ENCODE measurements at regions not wholly inside any gene's neighbourhood (a gene's known extent, or its start where the extent isn't known, plus 50 kb on each side); places are given as distances from the start of the nearest gene placed in this dataset.

DNA sequence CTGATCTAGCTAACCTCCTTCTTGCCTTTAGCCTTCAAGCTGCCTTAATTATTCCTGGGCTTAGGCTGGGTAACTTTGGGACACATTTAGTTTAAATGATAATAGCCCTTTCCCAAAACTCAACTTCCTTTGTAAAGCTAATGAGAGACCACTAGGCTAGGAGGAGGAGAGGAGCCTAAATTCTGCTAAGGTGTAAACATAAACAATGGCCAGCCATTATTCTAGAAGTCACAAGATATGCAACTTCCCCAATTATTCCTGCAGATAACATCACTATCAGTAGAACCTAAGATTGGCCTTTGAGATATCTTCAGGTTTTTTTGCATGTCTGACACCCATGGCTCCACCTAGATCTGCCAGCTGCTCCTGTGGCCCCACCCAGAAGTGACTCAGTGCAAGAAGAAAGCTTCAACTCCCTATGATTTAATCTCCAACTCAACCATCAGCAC is 131.2 kb upstream of the FAM20A start:
- no peak for TF ChIP-seq CTCF (IDR thresholded peaks at IDR 0.05; ENCODE audit: low read depth, low read length, missing control alignments)
- no peak for DNase-seq (ENCODE audit: extremely low read depth, low read depth)
- no peak overlapping the region for H3K4me3 ChIP-seq (replicated peaks; ENCODE audit: low read depth, low read length)

- TF ChIP-seq CTCF (IDR thresholded peaks at IDR 0.05; ENCODE audit: low read depth, low read length, missing control alignments): no peak
- no peak overlapping the region for H3K4me3 ChIP-seq (replicated peaks; ENCODE audit: low read depth, low read length)
- DNase-seq (ENCODE audit: extremely low read depth, low read depth): no peak
Observed at GRCh38 chr17:68731465-68731864, 130.3 kb upstream of the FAM20A start.

DNA sequence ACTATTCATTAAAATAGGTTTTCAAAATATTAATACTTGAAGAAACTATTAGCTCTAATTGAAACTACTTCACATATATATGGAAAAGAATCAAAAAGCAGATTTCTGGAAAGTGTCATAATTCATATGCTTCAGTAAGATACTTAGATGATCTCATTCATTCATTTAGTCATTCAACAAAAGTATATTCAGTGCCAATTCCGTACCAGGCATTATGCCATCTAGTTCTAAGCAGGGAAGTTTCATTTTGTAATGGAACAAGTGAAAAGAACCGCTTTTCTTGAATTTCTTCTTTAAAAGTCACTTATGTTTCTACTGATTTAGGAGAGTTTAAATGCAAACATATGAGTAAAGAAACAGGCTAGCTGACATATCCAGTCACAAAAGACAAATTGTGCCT is 118.3 kb upstream of the FAM20A start:
- no peak overlapping the region for H3K4me3 ChIP-seq (replicated peaks; ENCODE audit: low read depth, low read length)
- no peak for DNase-seq (ENCODE audit: extremely low read depth, low read depth)
- no peak for TF ChIP-seq CTCF (IDR thresholded peaks at IDR 0.05; ENCODE audit: low read depth, low read length, missing control alignments)

- no peak for TF ChIP-seq CTCF (IDR thresholded peaks at IDR 0.05; ENCODE audit: low read depth, low read length, missing control alignments)
- DNase-seq (ENCODE audit: extremely low read depth, low read depth): no peak
- no peak overlapping the region for H3K4me3 ChIP-seq (replicated peaks; ENCODE audit: low read depth, low read length)
Observed at GRCh38 chr17:68718926-68719325, 117.8 kb upstream of the FAM20A start.

- no peak for TF ChIP-seq CTCF (IDR thresholded peaks at IDR 0.05; ENCODE audit: low read depth, low read length, missing control alignments)
- no peak for DNase-seq (ENCODE audit: extremely low read depth, low read depth)
Observed at GRCh38 chr17:68718465-68718864, 117.3 kb upstream of the FAM20A start.

GRCh38 chr17:68714676-68715075 is 113.5 kb upstream of the FAM20A start:
- H3K4me3 ChIP-seq (replicated peaks; ENCODE audit: low read depth, low read length): no peak overlapping the region
- no peak for TF ChIP-seq CTCF (IDR thresholded peaks at IDR 0.05; ENCODE audit: low read depth, low read length, missing control alignments)
- no peak for DNase-seq (ENCODE audit: extremely low read depth, low read depth)

More at GRCh38 chr17:68718465-68718864, 117.3 kb upstream of the FAM20A start:
- H3K4me3 ChIP-seq (replicated peaks; ENCODE audit: low read depth, low read length): no peak overlapping the region

- DNase-seq (ENCODE audit: extremely low read depth, low read depth): peak; percentile 86
- no peak for TF ChIP-seq CTCF (IDR thresholded peaks at IDR 0.05; ENCODE audit: low read depth, low read length, missing control alignments)
- H3K4me3 ChIP-seq (replicated peaks; ENCODE audit: low read depth, low read length): no peak overlapping the region
Observed at GRCh38 chr17:68711858-68712257, 110.7 kb upstream of the FAM20A start.

All from HFF-Myc (cell line).